ENCODE measurements at regions not wholly inside any gene's neighbourhood (a gene's known extent, or its start where the extent isn't known, plus 50 kb on each side); places are given as distances from the start of the nearest gene placed in this dataset.
"Not testable (repeated sequence)": the region's sequence is repeated elsewhere in the genome, so short reads cannot be mapped to it uniquely, and the experiment has no call there.

DNA sequence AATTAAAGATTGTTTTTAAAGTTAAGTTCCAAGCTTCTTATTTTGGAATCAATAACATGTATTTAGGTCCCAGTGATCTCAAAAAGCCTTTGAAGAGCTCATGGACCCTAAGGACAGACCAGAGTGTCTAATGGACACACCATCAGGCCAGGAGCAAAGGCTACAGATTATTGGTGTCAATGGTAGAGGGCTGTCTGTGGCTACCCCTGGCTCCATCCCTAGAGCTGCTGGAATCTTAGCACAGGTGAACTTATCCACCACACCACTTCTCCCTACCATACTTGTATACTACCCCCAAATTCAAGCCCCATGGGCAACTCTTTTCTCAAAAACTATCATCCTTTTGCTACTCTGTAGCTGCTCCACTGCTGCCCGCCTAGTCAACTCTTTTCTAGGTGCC lies 79.4 kb upstream of the BEND6 start:
- Histone ChIP-seq H3K4me3 (ENCODE audit: insufficient read length, low read depth) (no peak overlapping the region), H3K9me3 (ENCODE audit: insufficient read depth, low read length) (no peaks in the 10 kb centered on the region), H3K9ac (ENCODE audit: insufficient read length, low read depth) (no peak overlapping the region), H3K4me1 (ENCODE audit: insufficient read depth, insufficient read length) (no peaks in the 10 kb centered on the region), H3K27me3 (ENCODE audit: insufficient read depth, insufficient read length) (no peaks in the 10 kb centered on the region), H3K36me3 (ENCODE audit: insufficient read depth, insufficient read length, low read length) (no peaks in the 10 kb centered on the region)
- DNase-seq (ENCODE audit: low read depth, low spot score): no peak
- TF ChIP-seq ZNF274 (IDR thresholded peaks at IDR 0.05; ENCODE audit: low read depth, low read length) (no peak), YY1 (IDR thresholded peaks at IDR 0.05; ENCODE audit: insufficient read depth, insufficient read length) (no peak), SUZ12 (IDR thresholded peaks at IDR 0.05; ENCODE audit: extremely low read depth, insufficient read depth, insufficient read length) (no peak)

DNA sequence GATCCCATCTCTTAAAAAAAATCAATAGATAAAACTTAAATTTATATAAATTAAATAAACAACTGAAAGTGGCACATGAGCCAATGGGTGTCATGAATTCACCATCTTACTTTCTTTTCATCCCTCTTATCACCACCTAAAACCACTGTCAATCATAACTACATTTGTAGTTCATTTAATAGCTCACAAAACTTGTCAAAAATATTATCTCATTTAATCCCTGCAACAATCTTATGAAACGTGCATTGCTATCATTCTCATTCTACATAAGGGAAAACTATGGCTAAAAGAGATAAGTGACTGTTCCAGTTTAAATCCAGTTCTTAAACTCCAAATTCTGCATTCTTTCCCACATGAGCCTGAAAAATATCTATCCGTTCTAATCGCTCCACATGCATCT lies 80.6 kb upstream of the BEND6 start:
- no peak for DNase-seq (ENCODE audit: low read depth, low spot score)
- no peak for TF ChIP-seq SUZ12 (IDR thresholded peaks at IDR 0.05; ENCODE audit: extremely low read depth, insufficient read depth, insufficient read length)
- TF ChIP-seq YY1 (IDR thresholded peaks at IDR 0.05; ENCODE audit: insufficient read depth, insufficient read length): no peak
- no peak for TF ChIP-seq ZNF274 (IDR thresholded peaks at IDR 0.05; ENCODE audit: low read depth, low read length)
- Histone ChIP-seq H3K27me3 (ENCODE audit: insufficient read depth, insufficient read length) (no peaks in the 10 kb centered on the region), H3K36me3 (ENCODE audit: insufficient read depth, insufficient read length, low read length) (no peaks in the 10 kb centered on the region), H3K4me3 (ENCODE audit: insufficient read length, low read depth) (no peak overlapping the region), H3K9ac (ENCODE audit: insufficient read length, low read depth) (no peak overlapping the region), H3K9me3 (ENCODE audit: insufficient read depth, low read length) (no peaks in the 10 kb centered on the region), H3K4me1 (ENCODE audit: insufficient read depth, insufficient read length) (no peaks in the 10 kb centered on the region)

DNA sequence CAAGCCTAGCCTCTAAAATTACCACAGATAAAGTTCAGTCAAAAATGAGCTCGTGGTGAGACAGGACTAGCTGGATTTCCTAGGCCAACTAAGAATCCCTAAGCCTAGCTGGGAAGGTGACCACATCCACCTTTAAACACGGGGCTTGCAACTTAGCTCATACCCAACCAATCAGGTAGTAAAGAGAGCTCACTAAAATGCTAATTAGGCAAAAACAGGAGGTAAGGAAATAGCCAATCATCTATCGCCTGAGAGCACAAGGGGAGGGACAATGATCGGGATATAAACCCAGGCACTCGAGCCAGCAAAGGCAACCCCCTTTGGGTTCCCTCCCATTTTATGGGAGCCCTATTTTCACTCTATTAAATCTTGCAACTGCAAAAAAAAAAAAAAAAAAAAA lies 84.9 kb upstream of the BEND6 start:
- H3K9me3 ChIP-seq (ENCODE audit: insufficient read depth, low read length); H3K4me3 ChIP-seq (ENCODE audit: insufficient read length, low read depth); H3K9ac ChIP-seq (ENCODE audit: insufficient read length, low read depth); H3K4me1 ChIP-seq (ENCODE audit: insufficient read depth, insufficient read length); H3K36me3 ChIP-seq (ENCODE audit: insufficient read depth, insufficient read length, low read length); DNase-seq (ENCODE audit: low read depth, low spot score); H3K27me3 ChIP-seq (ENCODE audit: insufficient read depth, insufficient read length): not testable (repeated sequence)

DNA sequence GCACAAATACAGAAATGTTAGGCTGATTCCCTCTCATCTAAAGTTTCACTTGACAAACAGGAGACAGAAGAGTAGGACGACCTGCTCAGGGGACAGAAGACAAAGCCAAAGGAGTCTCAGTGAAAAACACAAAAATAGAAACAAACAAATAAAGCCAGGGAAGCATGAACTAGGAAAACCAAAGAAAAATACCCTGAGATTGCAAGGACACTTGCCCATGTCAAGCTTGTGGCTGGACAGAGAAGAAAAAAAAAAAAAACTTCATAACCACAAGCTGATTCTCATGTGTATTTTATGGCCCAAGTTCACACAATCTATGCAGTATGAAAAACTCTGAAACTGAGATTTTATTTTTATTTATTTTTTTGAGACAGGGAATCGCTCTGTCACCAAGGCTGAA lies 85.6 kb upstream of the BEND6 start:
- Histone ChIP-seq H3K4me3 (ENCODE audit: insufficient read length, low read depth) (no peak overlapping the region), H3K9me3 (ENCODE audit: insufficient read depth, low read length) (no peaks in the 10 kb centered on the region), H3K36me3 (ENCODE audit: insufficient read depth, insufficient read length, low read length) (no peaks in the 10 kb centered on the region), H3K27me3 (ENCODE audit: insufficient read depth, insufficient read length) (no peaks in the 10 kb centered on the region), H3K4me1 (ENCODE audit: insufficient read depth, insufficient read length) (peaks cover 2% of the 10 kb centered on the region), H3K9ac (ENCODE audit: insufficient read length, low read depth) (no peak overlapping the region)
- TF ChIP-seq YY1 (IDR thresholded peaks at IDR 0.05; ENCODE audit: insufficient read depth, insufficient read length) (no peak), ZNF274 (IDR thresholded peaks at IDR 0.05; ENCODE audit: low read depth, low read length) (no peak), SUZ12 (IDR thresholded peaks at IDR 0.05; ENCODE audit: extremely low read depth, insufficient read depth, insufficient read length) (no peak)
- DNase-seq (ENCODE audit: low read depth, low spot score): no peak

DNA sequence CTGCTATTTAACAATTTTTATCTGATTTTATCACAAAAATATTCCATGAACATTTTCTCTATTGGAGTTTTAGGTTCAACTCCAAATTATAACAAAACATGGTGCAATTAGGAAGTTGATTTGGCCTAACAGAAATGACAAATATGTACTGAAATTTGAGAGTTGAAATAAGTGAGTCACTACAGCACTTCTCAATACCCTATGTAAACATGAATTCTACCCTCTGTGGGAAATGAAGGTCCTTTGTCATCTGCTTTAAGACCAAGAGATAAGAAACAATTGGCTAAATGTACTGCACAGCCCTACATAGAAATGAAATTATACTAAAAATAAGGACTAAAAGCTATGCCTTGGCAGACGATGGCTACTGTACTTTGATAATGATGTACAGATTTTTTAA lies 86.2 kb upstream of the BEND6 start:
- Histone ChIP-seq H3K4me1 (ENCODE audit: insufficient read depth, insufficient read length) (peaks cover 2% of the 10 kb centered on the region), H3K36me3 (ENCODE audit: insufficient read depth, insufficient read length, low read length) (no peaks in the 10 kb centered on the region), H3K9me3 (ENCODE audit: insufficient read depth, low read length) (no peaks in the 10 kb centered on the region), H3K4me3 (ENCODE audit: insufficient read length, low read depth) (no peak overlapping the region), H3K9ac (ENCODE audit: insufficient read length, low read depth) (no peak overlapping the region), H3K27me3 (ENCODE audit: insufficient read depth, insufficient read length) (no peaks in the 10 kb centered on the region)
- no peak for DNase-seq (ENCODE audit: low read depth, low spot score)
- TF ChIP-seq SUZ12 (IDR thresholded peaks at IDR 0.05; ENCODE audit: extremely low read depth, insufficient read depth, insufficient read length) (no peak), YY1 (IDR thresholded peaks at IDR 0.05; ENCODE audit: insufficient read depth, insufficient read length) (no peak), ZNF274 (IDR thresholded peaks at IDR 0.05; ENCODE audit: low read depth, low read length) (no peak)

DNA sequence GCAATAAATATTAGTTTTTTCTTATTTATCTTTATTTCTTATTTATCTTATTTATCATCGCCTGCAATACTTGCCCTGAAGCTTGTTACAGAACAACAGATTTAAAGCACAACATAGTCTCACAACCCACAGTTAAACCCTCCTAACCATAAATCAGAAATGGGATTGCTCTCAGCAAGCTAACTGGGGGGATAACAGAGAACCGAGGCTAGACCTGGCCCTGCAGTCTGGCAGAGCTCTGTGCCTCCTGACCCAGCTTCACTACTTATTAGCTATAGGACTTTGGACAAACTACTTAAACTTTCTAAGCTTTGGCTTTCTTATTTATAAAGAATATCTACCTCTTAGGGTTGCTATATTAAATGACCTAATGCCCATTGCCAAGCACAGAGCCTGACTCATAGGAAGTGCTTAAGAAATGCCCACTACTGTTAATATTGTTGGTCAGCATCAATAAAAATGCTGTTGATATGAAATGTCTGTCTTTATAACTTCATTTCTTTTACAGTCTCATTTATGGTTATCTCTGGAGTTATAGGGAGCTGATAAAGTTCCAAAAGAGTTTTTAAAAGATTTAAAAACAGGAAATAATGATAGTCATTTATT lies 87.9 kb upstream of the BEND6 start:
- no peak overlapping the region for H3K9ac ChIP-seq (ENCODE audit: insufficient read length, low read depth)
- no peaks in the 10 kb centered on the region for H3K27me3 ChIP-seq (ENCODE audit: insufficient read depth, insufficient read length)
- H3K9me3 ChIP-seq (ENCODE audit: insufficient read depth, low read length): no peaks in the 10 kb centered on the region
- peaks cover 4% of the 10 kb centered on the region for H3K36me3 ChIP-seq (ENCODE audit: insufficient read depth, insufficient read length, low read length)
- peaks cover 2% of the 10 kb centered on the region for H3K4me1 ChIP-seq (ENCODE audit: insufficient read depth, insufficient read length)
- H3K4me3 ChIP-seq (ENCODE audit: insufficient read length, low read depth): no peak overlapping the region
- no peak for TF ChIP-seq ZNF274 (IDR thresholded peaks at IDR 0.05; ENCODE audit: low read depth, low read length)
- no peak for TF ChIP-seq YY1 (IDR thresholded peaks at IDR 0.05; ENCODE audit: insufficient read depth, insufficient read length)
- no peak for TF ChIP-seq SUZ12 (IDR thresholded peaks at IDR 0.05; ENCODE audit: extremely low read depth, insufficient read depth, insufficient read length)
- DNase-seq (ENCODE audit: low read depth, low spot score): no peak

DNA sequence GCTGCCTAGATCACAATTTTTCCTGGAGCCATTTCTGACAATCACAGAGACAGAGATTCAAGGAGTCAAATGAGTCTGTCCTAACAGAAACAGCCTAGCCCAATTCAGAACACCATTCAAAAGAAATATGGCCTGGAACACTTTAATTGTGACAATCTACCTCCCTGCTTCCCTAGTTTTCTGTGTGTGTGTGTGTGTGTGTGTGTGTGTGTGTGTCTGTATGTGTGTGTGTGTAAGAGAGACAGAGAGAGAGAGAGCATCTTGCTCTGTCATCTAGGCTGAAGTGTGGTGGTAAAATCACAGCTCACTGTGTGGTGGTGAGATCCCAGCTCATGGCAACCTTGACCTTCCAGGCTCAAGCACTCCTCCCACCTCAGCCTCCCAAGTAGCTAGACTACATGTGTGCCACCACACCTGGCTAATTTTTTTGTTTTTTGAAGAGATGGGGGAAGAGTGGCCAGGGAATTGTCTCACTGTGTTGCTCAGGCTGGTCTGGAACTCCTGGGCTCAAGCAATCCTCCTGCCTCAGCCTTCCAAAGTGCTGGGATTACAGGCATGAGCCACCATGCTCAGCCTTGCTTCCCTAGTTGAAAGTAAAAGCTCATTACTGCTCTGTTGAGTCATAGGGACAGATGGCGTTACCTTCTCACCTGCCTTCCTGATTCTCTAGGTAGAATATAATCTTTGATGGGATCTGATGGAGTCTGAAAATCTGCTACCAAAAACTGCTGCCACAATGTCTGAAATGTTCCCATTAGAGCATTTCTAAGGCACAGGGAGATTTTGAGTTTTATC lies 89.6 kb upstream of the BEND6 start:
- TF ChIP-seq ZNF274 (IDR thresholded peaks at IDR 0.05; ENCODE audit: low read depth, low read length) (no peak), YY1 (IDR thresholded peaks at IDR 0.05; ENCODE audit: insufficient read depth, insufficient read length) (no peak), SUZ12 (IDR thresholded peaks at IDR 0.05; ENCODE audit: extremely low read depth, insufficient read depth, insufficient read length) (no peak)
- Histone ChIP-seq H3K4me3 (ENCODE audit: insufficient read length, low read depth) (no peak overlapping the region), H3K27me3 (ENCODE audit: insufficient read depth, insufficient read length) (no peaks in the 10 kb centered on the region), H3K4me1 (ENCODE audit: insufficient read depth, insufficient read length) (peaks cover 2% of the 10 kb centered on the region), H3K9ac (ENCODE audit: insufficient read length, low read depth) (no peak overlapping the region), H3K9me3 (ENCODE audit: insufficient read depth, low read length) (no peaks in the 10 kb centered on the region), H3K36me3 (ENCODE audit: insufficient read depth, insufficient read length, low read length) (peaks cover 4% of the 10 kb centered on the region)
- no peak for DNase-seq (ENCODE audit: low read depth, low spot score)

All from NT2/D1 (cell line).